Vagina (tissue), 2 donors: ENCODE measurements at regions not wholly inside any gene's neighbourhood (a gene's known extent, or its start where the extent isn't known, plus 50 kb on each side); places are given as distances from the start of the nearest gene placed in this dataset.

Source experiments
- DNase-seq, 2 donors: peaks; one replicate each; pipeline ENCODE4 v3.0.0-alpha.2; 2017; ENCODE audit errors: extremely low spot score in 2 of 2
- H3K27ac ChIP-seq: fragments of 200-600 bp; sonication (generic); one replicate; pipeline ENCODE4 v1.5.1; 2019
- H3K27me3 ChIP-seq: fragments of 200-600 bp; sonication (generic); one replicate; pipeline ENCODE4 v1.5.1; 2019
- H3K36me3 ChIP-seq, 2 donors: fragments of 200-600 bp; sonication (generic); one replicate each; pipeline ENCODE4 v1.5.1; 2017 to 2019
- H3K4me1 ChIP-seq: fragments of 200-600 bp; sonication (generic); one replicate; pipeline ENCODE4 v1.5.1; 2019
- H3K4me3 ChIP-seq, 2 donors: fragments of 200-600 bp; sonication (generic); 1 replicate in 1 of 2; 2 replicates in 1 of 2; pipeline ENCODE4 v1.5.1; 2016 to 2019
- H3K9me3 ChIP-seq: fragments of 200-600 bp; sonication (generic); one replicate; pipeline ENCODE4 v1.5.1; 2019
- CTCF ChIP-seq, 3 experiments: fragments of 450-650 bp in 2 of 3; fragments of 200-600 bp in 1 of 3; sonication (generic) in 1 of 3; IDR thresholded peaks; one replicate each; pipeline ENCODE4 v1.5.1; 2017 to 2019; ENCODE audit warnings: antibody characterized with exemption in 3 of 3, mild to moderate bottlenecking in 2 of 3, moderate library complexity in 2 of 3
- POLR2A ChIP-seq, 2 donors: fragments of 450-650 bp; IDR thresholded peaks; one replicate each; pipeline ENCODE4 v1.6.1; 2017; ENCODE audit warnings: antibody characterized with exemption in 2 of 2, mild to moderate bottlenecking in 2 of 2, moderate library complexity in 2 of 2
- POLR2AphosphoS5 ChIP-seq, 2 donors: sonication (generic); formaldehyde crosslinking; IDR thresholded peaks; one replicate each; pipeline ENCODE4 v1.9.0; 2017; ENCODE audit warnings: antibody characterized with exemption in 2 of 2, mild to moderate bottlenecking in 2 of 2, low read depth in 1 of 2; ENCODE audit not compliant: insufficient read depth in 1 of 2
- intact Hi-C: fragments of 100-400 bp; cut with DNase I; formaldehyde crosslinking; loops from one replicate; pipeline ENCODE4 v1.15.1; 2023

GRCh38 chr16:79543219-79543618 lies 57.3 kb downstream of the MAF start:
- H3K4me3 ChIP-seq = no peak overlapping the region
- no peaks in the 10 kb centered on the region for H3K4me1 ChIP-seq
- H3K27me3 ChIP-seq = no peaks in the 10 kb centered on the region
- intact Hi-C loops = no loop called here
- no peak overlapping the region for H3K27ac ChIP-seq
- no peaks in the 10 kb centered on the region for H3K36me3 ChIP-seq
- TF ChIP-seq POLR2A (IDR thresholded peaks at IDR 0.05) = no peak
- TF ChIP-seq POLR2AphosphoS5 (IDR thresholded peaks at IDR 0.05; ENCODE audit: insufficient read depth in 1 of 2, low read depth in 1 of 2) = no peak
- no peak for TF ChIP-seq CTCF (IDR thresholded peaks at IDR 0.05)
- H3K9me3 ChIP-seq = no peaks in the 10 kb centered on the region
- DNase-seq = no peak

GRCh38 chr16:79542237-79542774 lies 58.2 kb downstream of the MAF start:
- TF ChIP-seq POLR2AphosphoS5 (IDR thresholded peaks at IDR 0.05; ENCODE audit: insufficient read depth in 1 of 2, low read depth in 1 of 2) (no peak), CTCF (IDR thresholded peaks at IDR 0.05) (no peak), POLR2A (IDR thresholded peaks at IDR 0.05) (no peak)
- H3K36me3 ChIP-seq = no peaks in the 10 kb centered on the region
- H3K27ac ChIP-seq = no peak overlapping the region
- DNase-seq = no peak
- no peaks in the 10 kb centered on the region for H3K4me1 ChIP-seq
- no peak overlapping the region for H3K4me3 ChIP-seq
- no peaks in the 10 kb centered on the region for H3K9me3 ChIP-seq
- H3K27me3 ChIP-seq = no peaks in the 10 kb centered on the region
- intact Hi-C loops = no loop called here

GRCh38 chr16:79540825-79541595 lies 59.5 kb downstream of the MAF start:
- Histone ChIP-seq H3K27ac (no peak overlapping the region), H3K4me3 (no peak overlapping the region), H3K4me1 (no peaks in the 10 kb centered on the region), H3K27me3 (no peaks in the 10 kb centered on the region), H3K9me3 (no peaks in the 10 kb centered on the region), H3K36me3 (no peaks in the 10 kb centered on the region)
- no peak for DNase-seq
- TF ChIP-seq CTCF (IDR thresholded peaks at IDR 0.05) = no peak
- intact Hi-C loops = no loop called here

- no peaks in the 10 kb centered on the region for H3K27me3 ChIP-seq
- no peak overlapping the region for H3K27ac ChIP-seq
These were observed 63.0 kb downstream of the MAF start for GRCh38 chr16:79537584-79537983.

More at GRCh38 chr16:79537584-79537983, 63.0 kb downstream of the MAF start:
- TF ChIP-seq POLR2AphosphoS5 (IDR thresholded peaks at IDR 0.05; ENCODE audit: insufficient read depth in 1 of 2, low read depth in 1 of 2) = no peak
- TF ChIP-seq POLR2A (IDR thresholded peaks at IDR 0.05) = no peak
- TF ChIP-seq CTCF (IDR thresholded peaks at IDR 0.05) = no peak
- intact Hi-C loops = no loop called here
- no peak overlapping the region for H3K4me3 ChIP-seq
- no peaks in the 10 kb centered on the region for H3K36me3 ChIP-seq
- H3K9me3 ChIP-seq = no peaks in the 10 kb centered on the region
- no peaks in the 10 kb centered on the region for H3K4me1 ChIP-seq
- no peak for DNase-seq
